SK-N-MC (cell line): ENCODE measurements at regions not wholly inside any gene's neighbourhood (a gene's known extent, or its start where the extent isn't known, plus 50 kb on each side); places are given as distances from the start of the nearest gene placed in this dataset.

Experiments used
- EZH2 ChIP-seq: fragments of 200-600 bp; sonication (generic); IDR thresholded peaks from one replicate; pipeline ENCODE4 v1.6.1; 2017; ENCODE audit warnings: antibody characterized with exemption
- POLR2AphosphoS5 ChIP-seq: IDR thresholded peaks from 2 replicates; pipeline ENCODE4 v1.6.1; 2012; ENCODE audit warnings: mild to moderate bottlenecking, low read depth, low read length, borderline replicate concordance

DNA sequence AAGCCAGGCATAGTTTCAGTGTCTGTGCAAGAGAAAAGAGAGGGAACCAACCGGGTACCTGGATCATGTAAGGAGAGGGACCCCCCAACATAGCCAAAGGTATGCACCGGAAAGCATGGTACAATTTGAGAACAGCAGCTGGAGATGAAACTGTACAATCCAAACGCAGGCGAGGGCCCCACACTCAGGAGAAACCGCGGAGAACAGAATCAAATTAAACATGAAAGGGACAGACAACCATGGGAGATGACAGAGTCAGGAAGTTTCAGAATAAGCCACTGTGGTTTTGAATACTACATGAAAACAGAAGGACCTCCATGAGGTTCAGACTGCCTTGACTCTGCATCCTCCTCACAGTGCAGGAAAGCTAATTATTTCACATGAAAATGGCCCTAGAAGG is 62.9 kb upstream of the SPATA13 start:
- no peak for TF ChIP-seq EZH2
- TF ChIP-seq POLR2AphosphoS5: no peak
